Lower leg skin (tissue), 4 donors: ENCODE measurements at regions not wholly inside any gene's neighbourhood (a gene's known extent, or its start where the extent isn't known, plus 50 kb on each side); places are given as distances from the start of the nearest gene placed in this dataset.

ENCODE experiments used
- DNase-seq, 2 donors: peaks; one replicate each; pipeline ENCODE4 v3.0.0-alpha.2; 2019; ENCODE audit warnings: low spot score in 2 of 2
- H3K4me3 ChIP-seq: fragments of 200-600 bp; sonication (generic); 2 replicates; pipeline ENCODE4 v1.5.1; 2017; ENCODE audit warnings: mild to moderate bottlenecking, low read depth; ENCODE audit not compliant: poor library complexity, severe bottlenecking
- POLR2A ChIP-seq, 2 donors: fragments of 450-650 bp; IDR thresholded peaks; one replicate each; pipeline ENCODE4 v1.6.1; 2016 to 2017; ENCODE audit warnings: antibody characterized with exemption in 2 of 2, mild to moderate bottlenecking in 1 of 2, moderate library complexity in 1 of 2
- WGBS, 2 donors: methylation state at CpG; one replicate each; pipeline ENCODE4 v1.1.5; 2018; 5-methylcytosine and 5-hydroxymethylcytosine counted together
- intact Hi-C: fragments of 100-400 bp; cut with DNase I; formaldehyde crosslinking; loops from one replicate; pipeline ENCODE4 v1.15.0; 2023; ENCODE audit warnings: low total_unique reads
- TF ChIP-seq, protein P1 (sequence below), 3 donors: fragments of 450-650 bp; IDR thresholded peaks; one replicate each; pipeline ENCODE4 v1.5.1; 2016; ENCODE audit warnings: antibody characterized with exemption in 3 of 3, mild to moderate bottlenecking in 3 of 3, moderate library complexity in 2 of 3

DNA sequence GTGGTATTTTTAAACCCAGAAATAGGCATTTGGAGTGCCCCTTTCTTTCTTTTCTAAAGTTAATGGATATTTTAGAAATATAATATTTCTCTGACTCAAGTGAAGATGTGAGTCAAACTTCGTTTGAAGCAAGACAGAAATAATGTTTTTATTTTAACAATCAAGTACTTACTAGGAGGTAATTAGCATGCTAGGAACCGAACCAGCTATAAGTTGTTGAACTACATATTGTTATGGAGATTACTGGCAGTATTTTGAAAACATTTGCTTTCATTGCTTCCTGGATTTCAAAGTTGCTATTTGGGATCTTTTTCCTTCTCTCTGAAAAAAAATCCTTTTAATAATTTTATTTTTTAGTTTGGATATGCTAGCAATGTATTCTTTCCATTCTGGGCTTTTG lies 225.2 kb downstream of the NEDD1 start:
- DNase-seq: no peak
- 24 to 26% methylated on average over 2 of the region's 2 CpGs for WGBS, 2 donors
- no peak for TF ChIP-seq POLR2A (IDR thresholded peaks at IDR 0.05)
- TF ChIP-seq, protein P1, sequence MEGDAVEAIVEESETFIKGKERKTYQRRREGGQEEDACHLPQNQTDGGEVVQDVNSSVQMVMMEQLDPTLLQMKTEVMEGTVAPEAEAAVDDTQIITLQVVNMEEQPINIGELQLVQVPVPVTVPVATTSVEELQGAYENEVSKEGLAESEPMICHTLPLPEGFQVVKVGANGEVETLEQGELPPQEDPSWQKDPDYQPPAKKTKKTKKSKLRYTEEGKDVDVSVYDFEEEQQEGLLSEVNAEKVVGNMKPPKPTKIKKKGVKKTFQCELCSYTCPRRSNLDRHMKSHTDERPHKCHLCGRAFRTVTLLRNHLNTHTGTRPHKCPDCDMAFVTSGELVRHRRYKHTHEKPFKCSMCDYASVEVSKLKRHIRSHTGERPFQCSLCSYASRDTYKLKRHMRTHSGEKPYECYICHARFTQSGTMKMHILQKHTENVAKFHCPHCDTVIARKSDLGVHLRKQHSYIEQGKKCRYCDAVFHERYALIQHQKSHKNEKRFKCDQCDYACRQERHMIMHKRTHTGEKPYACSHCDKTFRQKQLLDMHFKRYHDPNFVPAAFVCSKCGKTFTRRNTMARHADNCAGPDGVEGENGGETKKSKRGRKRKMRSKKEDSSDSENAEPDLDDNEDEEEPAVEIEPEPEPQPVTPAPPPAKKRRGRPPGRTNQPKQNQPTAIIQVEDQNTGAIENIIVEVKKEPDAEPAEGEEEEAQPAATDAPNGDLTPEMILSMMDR (IDR thresholded peaks at IDR 0.05): no peak
- no peak overlapping the region for H3K4me3 ChIP-seq
- intact Hi-C loops: no loop called here

DNA sequence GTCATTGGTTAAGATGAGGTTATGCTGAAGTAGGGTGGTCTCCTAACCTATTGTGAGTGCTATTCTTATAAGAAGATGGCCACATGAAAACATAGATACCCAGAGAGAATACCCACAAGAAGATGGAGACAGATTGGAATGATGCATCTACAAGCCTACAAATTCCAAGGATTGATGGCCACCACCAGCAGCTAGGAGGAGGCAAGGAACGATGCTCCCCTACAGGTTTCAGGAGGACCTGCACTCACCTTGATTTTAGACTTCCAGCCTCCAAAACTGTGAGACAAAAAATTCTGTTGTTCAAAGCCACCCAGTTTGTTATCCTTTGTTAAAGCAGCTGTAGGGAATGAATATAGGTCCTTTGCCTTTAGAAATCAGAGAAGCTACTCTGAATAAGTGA lies 227.4 kb downstream of the NEDD1 start:
- intact Hi-C loops: no loop called here
- WGBS, 2 donors: 80 to 84% methylated on average over 1 of the region's 1 CpG
- no peak for DNase-seq
- no peak for TF ChIP-seq POLR2A (IDR thresholded peaks at IDR 0.05)
- TF ChIP-seq, protein P1 (IDR thresholded peaks at IDR 0.05): no peak
- H3K4me3 ChIP-seq: no peak overlapping the region

DNA sequence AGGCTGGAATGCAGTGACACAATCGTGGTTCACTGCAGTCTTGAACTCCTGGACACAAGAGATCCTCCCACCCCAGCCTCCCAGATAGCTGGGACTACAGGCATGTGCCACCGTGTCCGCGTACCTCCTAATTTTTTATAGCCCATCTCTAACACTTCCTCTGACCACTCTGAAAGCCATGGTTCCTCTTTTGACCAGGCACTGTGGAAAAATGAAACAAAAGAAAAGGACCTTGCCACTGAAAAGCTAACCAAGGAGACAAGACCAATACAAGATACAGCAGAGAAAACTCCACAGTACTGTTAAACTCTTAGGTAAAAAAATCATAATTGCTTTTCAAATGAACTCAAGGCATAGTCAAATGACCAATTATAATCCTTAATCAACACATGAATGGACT lies 233.3 kb downstream of the NEDD1 start:
- no peak for DNase-seq
- no peak for TF ChIP-seq POLR2A (IDR thresholded peaks at IDR 0.05)
- TF ChIP-seq, protein P1 (IDR thresholded peaks at IDR 0.05): no peak
- intact Hi-C loops: no loop called here
- no peak overlapping the region for H3K4me3 ChIP-seq
- WGBS, 2 donors: 67 to 83% methylated on average over 4 of the region's 4 CpGs

DNA sequence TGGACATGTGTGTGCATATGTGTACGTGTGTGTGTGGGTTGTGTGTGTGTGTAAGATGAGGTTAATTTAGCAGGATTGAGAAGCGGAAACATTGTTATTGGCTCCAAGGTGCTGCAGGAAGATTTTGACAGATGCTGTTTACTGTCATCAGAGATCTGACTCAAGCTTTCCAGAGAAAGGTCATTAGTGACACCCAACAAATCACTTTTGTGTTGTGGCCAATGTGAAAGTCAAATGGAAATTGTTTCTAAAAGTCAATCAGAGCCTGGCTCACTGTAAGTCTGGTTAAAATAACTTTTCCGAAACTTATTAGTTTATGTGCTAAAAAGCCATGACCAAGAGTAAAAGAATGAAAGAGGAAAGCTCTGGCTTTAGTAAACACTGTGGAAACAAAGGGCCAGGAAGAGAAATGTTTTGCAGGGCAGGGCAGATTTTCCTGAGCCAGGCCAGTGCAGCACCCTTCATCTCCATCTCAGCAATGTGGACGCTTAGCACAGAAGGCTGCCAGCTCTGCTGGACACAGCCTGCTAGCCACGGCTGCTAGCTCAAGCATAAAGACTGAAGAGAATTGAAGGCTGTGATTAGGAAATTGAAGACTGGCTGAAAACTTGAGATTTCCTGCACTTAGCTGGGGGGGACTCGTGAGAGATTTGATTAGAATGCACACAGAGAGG lies 235.8 kb downstream of the NEDD1 start:
- DNase-seq: no peak
- WGBS, 2 donors: 51 to 55% methylated on average over 6 of the region's 6 CpGs
- H3K4me3 ChIP-seq: no peak overlapping the region
- intact Hi-C loops: no loop called here
- no peak for TF ChIP-seq POLR2A (IDR thresholded peaks at IDR 0.05)
- TF ChIP-seq, protein P1 (IDR thresholded peaks at IDR 0.05): no peak

DNA sequence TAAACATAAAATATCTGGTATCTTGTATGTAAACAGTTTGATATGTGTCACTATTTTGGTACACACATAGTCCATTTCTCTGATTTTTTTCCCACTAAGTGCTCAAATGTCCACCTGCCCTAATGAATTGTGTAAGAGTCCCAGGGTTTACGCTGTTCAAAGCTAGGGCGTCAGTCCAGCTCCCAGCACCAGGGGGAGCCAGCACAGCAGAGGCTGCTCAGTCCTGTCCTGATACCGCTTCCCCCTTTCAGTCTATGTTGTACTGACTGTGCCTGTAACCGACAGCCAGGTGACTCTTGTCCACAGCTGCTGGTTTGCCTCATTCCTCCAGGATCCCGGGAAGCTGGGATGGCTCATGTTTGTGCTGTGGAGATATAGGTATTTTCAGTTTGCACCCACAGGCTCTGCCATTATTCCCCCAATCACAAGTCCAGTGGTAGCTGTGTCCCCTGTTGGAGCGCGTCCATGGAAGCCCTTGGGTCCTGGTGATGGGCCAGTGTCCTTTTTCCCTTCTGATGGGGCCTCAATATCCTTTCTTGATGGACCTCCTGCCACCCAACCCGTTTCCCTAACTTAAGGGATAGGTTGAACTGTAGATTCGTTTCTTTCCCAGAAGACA lies 242.0 kb downstream of the NEDD1 start:
- DNase-seq: no peak
- 68 to 81% methylated on average over 8 to 9 of the region's 9 CpGs for whole genome bisulfite sequencing, 2 donors

More for the DNA sequence above, 242.0 kb downstream of the NEDD1 start:
- no peak overlapping the region for H3K4me3 ChIP-seq
- intact Hi-C loops: no loop called here
- TF ChIP-seq, protein P1 (IDR thresholded peaks at IDR 0.05): no peak
- TF ChIP-seq POLR2A (IDR thresholded peaks at IDR 0.05): no peak
